ENCODE measurements at regions not wholly inside any gene's neighbourhood (a gene's known extent, or its start where the extent isn't known, plus 50 kb on each side); places are given as distances from the start of the nearest gene placed in this dataset.
A peak's percentile ranks its signal among the peaks of the same experiment; 100 is the strongest.
"Not testable (repeated sequence)": the region's sequence is repeated elsewhere in the genome, so short reads cannot be mapped to it uniquely, and the experiment has no call there.

- not testable (repeated sequence) for DNase-seq (ENCODE audit: low read depth in 2 of 2)
These were observed 51.5 kb upstream of the MUC20 start for GRCh38 chr3:195669310-195669709.

GRCh38 chr3:195668131-195668766, 52.5 kb upstream of the MUC20 start:
- not testable (repeated sequence) for DNase-seq (ENCODE audit: low read depth in 2 of 2)

GRCh38 chr3:195665311-195665710, 55.5 kb upstream of the MUC20 start:
- not testable (repeated sequence) for DNase-seq (ENCODE audit: low read depth in 2 of 2)

- DNase-seq (ENCODE audit: low read depth in 2 of 2): not testable (repeated sequence)
These were observed 56.6 kb upstream of the MUC20 start for GRCh38 chr3:195664131-195664530.

- not testable (repeated sequence) for DNase-seq (ENCODE audit: low read depth in 2 of 2)
These were observed 61.6 kb upstream of the MUC20 start for GRCh38 chr3:195659136-195659533.

- DNase-seq (ENCODE audit: low read depth in 2 of 2): not testable (repeated sequence)
These were observed 62.2 kb upstream of the MUC20 start for GRCh38 chr3:195658381-195659135.

GRCh38 chr3:195657475-195658372, 63.1 kb upstream of the MUC20 start:
- DNase-seq (ENCODE audit: low read depth in 2 of 2): peak; percentile 56 to 85

- not testable (repeated sequence) for DNase-seq (ENCODE audit: low read depth in 2 of 2)
These were observed 64.7 kb upstream of the MUC20 start for GRCh38 chr3:195656091-195656490.

GRCh38 chr3:195654746-195655145, 66.0 kb upstream of the MUC20 start:
- DNase-seq (ENCODE audit: low read depth in 2 of 2): not testable (repeated sequence)

- not testable (repeated sequence) for DNase-seq (ENCODE audit: low read depth in 2 of 2)
These were observed 66.6 kb upstream of the MUC20 start for GRCh38 chr3:195654138-195654537.

- DNase-seq (ENCODE audit: low read depth in 2 of 2): not testable (repeated sequence)
These were observed 67.1 kb upstream of the MUC20 start for GRCh38 chr3:195653641-195654040.

GRCh38 chr3:195647912-195648702, 64.4 kb upstream of the APOD start:
- DNase-seq (ENCODE audit: low read depth in 2 of 2): not testable (repeated sequence)

GRCh38 chr3:195645872-195646271, 62.1 kb upstream of the APOD start:
- not testable (repeated sequence) for DNase-seq (ENCODE audit: low read depth in 2 of 2)

GRCh38 chr3:195643245-195643644, 59.5 kb upstream of the APOD start:
- DNase-seq (ENCODE audit: low read depth in 2 of 2): not testable (repeated sequence)

GRCh38 chr3:195642311-195642710, 58.6 kb upstream of the APOD start:
- DNase-seq (ENCODE audit: low read depth in 2 of 2): not testable (repeated sequence)

GRCh38 chr3:195638456-195638855, 54.7 kb upstream of the APOD start:
- DNase-seq (ENCODE audit: low read depth in 2 of 2): not testable (repeated sequence)

- not testable (repeated sequence) for DNase-seq (ENCODE audit: low read depth in 2 of 2)
These were observed 53.9 kb upstream of the APOD start for GRCh38 chr3:195637473-195638233.

GRCh38 chr3:195637011-195637410, 53.3 kb upstream of the APOD start:
- not testable (repeated sequence) for DNase-seq (ENCODE audit: low read depth in 2 of 2)

- not testable (repeated sequence) for DNase-seq (ENCODE audit: low read depth in 2 of 2)
These were observed 52.4 kb upstream of the APOD start for GRCh38 chr3:195635898-195636685.
